Colonic mucosa (tissue), 4 donors: ENCODE measurements at regions not wholly inside any gene's neighbourhood (a gene's known extent, or its start where the extent isn't known, plus 50 kb on each side); places are given as distances from the start of the nearest gene placed in this dataset.
"Not testable (repeated sequence)": the region's sequence is repeated elsewhere in the genome, so short reads cannot be mapped to it uniquely, and the experiment has no call there.

ENCODE experiments used
- DNase-seq: peaks from one replicate; pipeline ENCODE4 v3.0.0-alpha.2; 2020
- H3K27ac ChIP-seq: fragments of 200-600 bp; one replicate; pipeline ENCODE4 v1.8.0; 2021
- H3K27me3 ChIP-seq: fragments of 200-600 bp; one replicate; pipeline ENCODE4 v1.8.0; 2021
- H3K36me3 ChIP-seq: fragments of 200-600 bp; one replicate; pipeline ENCODE4 v1.8.0; 2021
- H3K4me1 ChIP-seq: fragments of 200-600 bp; one replicate; pipeline ENCODE4 v1.8.0; 2021; ENCODE audit warnings: mild to moderate bottlenecking
- H3K4me3 ChIP-seq: fragments of 200-600 bp; one replicate; pipeline ENCODE4 v1.8.0; 2021
- H3K9ac ChIP-seq, 2 donors: one replicate each; pipeline ENCODE4 v1.7.0; 2013; ENCODE audit warnings: control low read depth in 2 of 2, low read depth in 2 of 2, low read length in 2 of 2
- H3K9me3 ChIP-seq: fragments of 200-600 bp; one replicate; pipeline ENCODE4 v1.8.0; 2021
- CTCF ChIP-seq: fragments of 200-600 bp; IDR thresholded peaks from one replicate; pipeline ENCODE4 v1.8.0; 2022; ENCODE audit warnings: antibody characterized with exemption, mild to moderate bottlenecking
- intact Hi-C: fragments of 100-400 bp; cut with DNase I; formaldehyde crosslinking; loops from one replicate; pipeline ENCODE4 v1.14.1; 2022
- donor health status: healthy.
- donor health status: DM: no; HTN: no; CAD: no.
- donor health status: DM: no; HTN: no; CAD: no.

GRCh38 chr4:60911127-60911526, 289.0 kb upstream of the ADGRL3 start:
- H3K9me3 ChIP-seq, result no peaks in the 10 kb centered on the region
- H3K36me3 ChIP-seq, result no peaks in the 10 kb centered on the region
- no peaks in the 10 kb centered on the region for H3K4me1 ChIP-seq
- intact Hi-C loops, result no loop called here
- H3K4me3 ChIP-seq, result no peak overlapping the region
- H3K9ac ChIP-seq, result no peak overlapping the region
- TF ChIP-seq CTCF, result no peak
- no peak overlapping the region for H3K27ac ChIP-seq
- H3K27me3 ChIP-seq, result no peaks in the 10 kb centered on the region
- no peak for DNase-seq

GRCh38 chr4:60913002-60913401, 287.1 kb upstream of the ADGRL3 start:
- Histone ChIP-seq H3K27me3 (no peaks in the 10 kb centered on the region), H3K4me1 (no peaks in the 10 kb centered on the region), H3K4me3 (no peak overlapping the region), H3K36me3 (no peaks in the 10 kb centered on the region), H3K27ac (no peak overlapping the region), H3K9me3 (no peaks in the 10 kb centered on the region), H3K9ac (no peak overlapping the region)
- DNase-seq, result no peak
- intact Hi-C loops, result no loop called here
- TF ChIP-seq CTCF, result no peak

GRCh38 chr4:60913671-60914070, 286.5 kb upstream of the ADGRL3 start:
- TF ChIP-seq CTCF, result no peak
- no peak for DNase-seq
- Histone ChIP-seq H3K4me3 (no peak overlapping the region), H3K27me3 (no peaks in the 10 kb centered on the region), H3K4me1 (no peaks in the 10 kb centered on the region), H3K9ac (no peak overlapping the region), H3K36me3 (no peaks in the 10 kb centered on the region), H3K9me3 (no peaks in the 10 kb centered on the region), H3K27ac (no peak overlapping the region)
- intact Hi-C loops, result no loop called here

GRCh38 chr4:60921735-60922134, 278.4 kb upstream of the ADGRL3 start:
- H3K9me3 ChIP-seq, DNase-seq, H3K4me1 ChIP-seq, H3K27ac ChIP-seq, intact Hi-C loops, H3K36me3 ChIP-seq, H3K27me3 ChIP-seq, H3K9ac ChIP-seq, H3K4me3 ChIP-seq: not testable (repeated sequence)

GRCh38 chr4:60923075-60923474, 277.1 kb upstream of the ADGRL3 start:
- Histone ChIP-seq H3K9ac (no peak overlapping the region), H3K4me3 (no peak overlapping the region), H3K36me3 (no peaks in the 10 kb centered on the region), H3K27ac (no peak overlapping the region), H3K4me1 (no peaks in the 10 kb centered on the region), H3K9me3 (no peaks in the 10 kb centered on the region), H3K27me3 (no peaks in the 10 kb centered on the region)
- intact Hi-C loops, result no loop called here
- no peak for DNase-seq
- no peak for TF ChIP-seq CTCF

GRCh38 chr4:60926624-60927023, 273.5 kb upstream of the ADGRL3 start:
- no peaks in the 10 kb centered on the region for H3K9me3 ChIP-seq
- DNase-seq, result no peak
- no peak overlapping the region for H3K27ac ChIP-seq
- no peak overlapping the region for H3K4me3 ChIP-seq
- no peaks in the 10 kb centered on the region for H3K36me3 ChIP-seq
- intact Hi-C loops, result no loop called here
- H3K27me3 ChIP-seq, result no peaks in the 10 kb centered on the region
- H3K4me1 ChIP-seq, result no peaks in the 10 kb centered on the region
- TF ChIP-seq CTCF, result no peak
- no peak overlapping the region for H3K9ac ChIP-seq
